HG03342 (cell line): ENCODE measurements at regions not wholly inside any gene's neighbourhood (a gene's known extent, or its start where the extent isn't known, plus 50 kb on each side); places are given as distances from the start of the nearest gene placed in this dataset.
A peak's percentile ranks its signal among the peaks of the same experiment; 100 is the strongest.
"Not testable (repeated sequence)": the region's sequence is repeated elsewhere in the genome, so short reads cannot be mapped to it uniquely, and the experiment has no call there.

ENCODE experiments used
- ATAC-seq: cut with Tn5 transposase; IDR thresholded peaks from one replicate; pipeline ENCODE4 v1.9.1; 2021; ENCODE audit warnings: mild to moderate bottlenecking, moderate library complexity; ENCODE audit not compliant: unreplicated experiment

GRCh38 chr18:104264-104663 is 54.1 kb upstream of the USP14 start:
- ATAC-seq: not testable (repeated sequence)

DNA sequence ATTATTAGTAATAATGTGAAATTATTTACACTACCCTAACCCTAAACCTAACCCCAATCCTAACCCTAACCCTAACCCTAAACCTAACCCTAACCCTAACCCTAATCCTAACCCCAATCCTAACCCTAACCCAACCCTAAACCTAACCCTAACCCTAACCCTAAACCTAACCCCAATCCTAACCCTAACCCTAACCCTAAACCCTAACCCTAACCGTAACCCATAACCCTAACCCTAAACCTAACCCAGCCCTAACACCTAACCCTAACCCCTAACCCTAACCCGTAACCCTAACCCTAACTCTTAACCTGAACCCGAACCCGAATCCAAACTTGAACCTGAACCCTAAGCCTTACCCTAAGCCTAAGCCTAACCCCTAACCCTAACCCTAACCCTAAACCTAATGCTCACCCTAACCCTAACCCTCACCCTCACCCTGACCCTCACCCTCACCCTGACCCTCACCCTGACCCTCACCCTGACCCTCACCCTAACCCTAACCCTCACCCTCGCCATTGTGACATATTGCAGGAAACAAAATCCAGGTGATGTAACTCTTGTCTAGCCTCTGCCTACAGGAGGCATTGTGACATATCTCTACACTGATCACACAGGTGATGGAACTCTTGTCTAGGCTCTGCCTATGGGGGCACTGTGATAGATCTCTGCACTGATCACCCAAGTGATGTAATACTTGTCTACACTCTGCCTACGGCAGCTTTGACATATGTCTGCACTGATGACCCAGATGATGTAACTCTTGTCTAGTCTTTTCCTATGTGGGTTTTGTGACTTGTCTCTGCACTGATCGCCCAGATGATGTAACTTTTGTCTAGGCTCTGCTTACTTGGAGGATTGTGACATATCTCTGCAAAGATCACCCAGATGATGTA is 53.0 kb upstream of the USP14 start:
- not testable (repeated sequence) for ATAC-seq

- ATAC-seq: not testable (repeated sequence)
Observed at GRCh38 chr18:106054-106851, 52.1 kb upstream of the USP14 start.

DNA sequence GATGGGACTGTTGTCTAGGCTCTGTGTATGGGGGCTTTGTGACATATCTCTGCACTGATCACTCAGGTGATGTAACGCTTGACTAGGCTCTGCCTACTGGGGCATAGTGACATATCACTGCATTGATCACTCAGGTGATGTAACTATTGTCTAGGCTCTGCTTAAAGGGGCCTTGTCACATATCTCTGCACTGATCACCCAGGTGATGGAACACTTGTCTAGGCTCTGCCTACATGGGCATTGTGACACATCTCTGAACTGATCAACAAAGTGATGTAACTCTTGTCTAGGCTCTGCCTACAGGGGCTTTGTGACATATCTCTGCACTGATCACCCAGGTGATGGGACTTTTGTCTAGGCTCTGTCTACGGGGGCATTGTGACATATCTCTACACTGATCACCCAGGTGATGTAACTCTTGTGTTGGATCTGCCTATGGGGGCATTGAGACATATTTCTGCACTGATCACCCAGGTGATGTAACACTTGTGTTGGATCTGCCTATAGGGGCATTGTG is 51.4 kb upstream of the USP14 start:
- not testable (repeated sequence) for ATAC-seq

DNA sequence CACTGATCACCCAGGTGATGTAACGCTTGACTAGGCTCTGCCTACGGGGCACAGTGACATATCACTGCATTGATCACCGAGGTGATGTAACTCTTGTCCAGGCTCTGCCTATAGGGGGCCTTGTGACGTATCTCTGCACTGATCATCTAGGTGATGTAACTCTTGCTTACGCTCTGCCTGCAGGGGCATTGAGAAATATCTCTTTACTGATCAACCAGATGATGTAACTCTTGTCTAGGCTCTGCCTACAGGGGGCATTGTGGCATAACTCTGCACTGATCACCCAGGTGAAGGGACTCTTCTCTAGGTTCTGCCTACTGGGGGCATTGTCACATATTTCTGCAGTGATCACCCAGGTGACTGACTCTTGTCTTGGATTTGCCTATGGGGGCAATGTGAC is 50.9 kb upstream of the USP14 start:
- not testable (repeated sequence) for ATAC-seq

DNA sequence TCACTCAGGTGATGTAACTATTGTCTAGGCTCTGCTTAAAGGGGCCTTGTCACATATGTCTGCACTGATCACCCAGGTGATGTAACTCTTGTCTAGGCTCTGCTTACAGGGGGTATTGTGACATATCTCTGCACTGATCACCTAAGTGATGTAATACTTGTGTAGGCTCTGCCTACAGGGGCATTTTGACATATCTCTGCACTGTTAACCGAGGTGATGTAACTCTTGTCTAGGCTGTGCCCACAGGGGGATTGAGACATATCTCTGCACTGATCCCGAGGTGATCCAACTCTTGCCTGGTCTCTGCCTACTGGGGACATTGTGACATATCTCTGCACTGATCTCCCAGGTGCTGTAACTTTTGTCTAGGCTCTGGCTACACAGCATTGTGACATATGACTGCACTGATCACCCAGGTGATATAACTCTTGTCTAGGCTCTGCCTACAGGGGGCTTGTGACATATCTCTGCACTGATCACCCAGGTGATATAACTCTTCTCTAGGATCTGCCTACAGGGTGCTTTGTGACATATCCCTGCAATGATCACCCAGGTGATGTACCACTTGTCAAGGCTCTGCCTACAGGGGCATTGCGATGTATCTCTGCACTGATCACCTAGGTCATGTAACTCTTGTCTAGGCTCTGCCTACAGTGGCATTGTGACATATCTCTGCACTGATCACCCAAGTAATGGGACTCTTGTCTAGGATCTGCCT is 50.3 kb upstream of the USP14 start:
- ATAC-seq: peak; percentile 55
